HepG2 (cell line): ENCODE measurements at regions not wholly inside any gene's neighbourhood (a gene's known extent, or its start where the extent isn't known, plus 50 kb on each side); places are given as distances from the start of the nearest gene placed in this dataset.

Experiments used
- ATAC-seq: fragments of 200-7000 bp; cut with Tn5 transposase; 3 replicates; pipeline ENCODE4 v1.9.1; 2020; ENCODE audit warnings: mild to moderate bottlenecking, moderate library complexity
- BruUV-seq: library from RNA; stranded (reverse); fragments of 400-500 nt; replicated peaks from 2 replicates; lab custom pipeline; 2021; lab: Mats Ljungman, UMichigan
- CTCF ChIA-PET: fragments of 300-600 bp; formaldehyde crosslinking; extraction: SDS; loops from one replicate; lab custom pipeline; 2021; ENCODE audit warnings: low total read pairs, inconsistent platforms, low intra/inter-chr PET ratio; lab: Yijun Ruan, JAX
- POLR2A ChIA-PET: fragments of 350-600 bp; sonication (Branson Sonifier 250); formaldehyde crosslinking; loops from one replicate; lab custom pipeline; 2020; ENCODE audit warnings: antibody characterized with exemption, inconsistent platforms; lab: Yijun Ruan, JAX
- DNase-seq: peaks from one replicate; pipeline ENCODE4 v3.0.0-alpha.2; 2015; ENCODE audit warnings: low spot score
- FAIRE-seq: peaks from 3 replicates; lab custom pipeline; 2011; peaks lifted over from hg19 to GRCh38; lab: Jason Lieb, UNC
- H2AFZ ChIP-seq: one replicate; pipeline ENCODE4 v1.6.1; 2011; ENCODE audit warnings: low read length, inconsistent platforms
- H3K27ac ChIP-seq: fragments of 300-600 bp; 3 replicates; pipeline ENCODE4 v1.8.0; 2011; ENCODE audit warnings: mixed run types, mild to moderate bottlenecking, mixed read lengths, low read length, inconsistent platforms; ENCODE audit not compliant: insufficient read depth; ENCODE audit errors: extremely low read length
- H3K27me3 ChIP-seq, 2 experiments: fragments of 200-600 bp in 1 of 2; 2 replicates in 1 of 2; 3 replicates in 1 of 2; pipeline versions ENCODE4 v1.6.0 to v1.8.0; 2011; ENCODE audit warnings: low read length in 2 of 2, mild to moderate bottlenecking in 2 of 2, moderate library complexity in 2 of 2, inconsistent platforms in 1 of 2; ENCODE audit not compliant: insufficient read depth in 2 of 2, control insufficient read depth in 1 of 2
- H3K36me3 ChIP-seq, 2 experiments: fragments of 200-600 bp in 1 of 2; replicated peaks in 1 of 2; 2 replicates in 1 of 2; 3 replicates in 1 of 2; pipeline versions ENCODE4 v1.5.1 to v1.8.0; 2011; ENCODE audit warnings: low read length in 2 of 2, inconsistent platforms in 1 of 2; ENCODE audit not compliant: insufficient read depth in 2 of 2, control insufficient read depth in 1 of 2
- H3K4me1 ChIP-seq: 2 replicates; pipeline ENCODE4 v1.5.1; 2012; ENCODE audit warnings: low read length, inconsistent platforms; ENCODE audit not compliant: insufficient read depth
- H3K4me2 ChIP-seq: 2 replicates; pipeline ENCODE4 v1.6.0; 2011; ENCODE audit warnings: low read depth, low read length, inconsistent platforms
- H3K4me3 ChIP-seq, 3 experiments: fragments of 200-600 bp in 1 of 3; sonication (generic), shearing (Covaris generic) in 1 of 3; replicated peaks in 1 of 3; 2 replicates each; pipeline ENCODE4 v1.5.1; 2011 to 2016; ENCODE audit warnings: low read length in 3 of 3, inconsistent platforms in 2 of 3, low read depth in 2 of 3, mild to moderate bottlenecking in 2 of 3, control low read depth in 1 of 3, mixed read lengths in 1 of 3; ENCODE audit not compliant: insufficient read depth in 1 of 3
- H3K79me2 ChIP-seq: one replicate; pipeline ENCODE4 v1.6.1; 2011; ENCODE audit warnings: low read length, inconsistent platforms; ENCODE audit not compliant: insufficient read depth
- H3K9ac ChIP-seq: 2 replicates; pipeline ENCODE4 v1.6.0; 2011; ENCODE audit warnings: mild to moderate bottlenecking, low read depth, low read length, inconsistent platforms; ENCODE audit not compliant: insufficient read depth
- H3K9me3 ChIP-seq: 2 replicates; pipeline ENCODE4 v1.5.1; 2012; ENCODE audit warnings: mild to moderate bottlenecking, low read length
- H4K20me1 ChIP-seq: 2 replicates; pipeline ENCODE4 v1.6.0; 2011; ENCODE audit warnings: inconsistent platforms, mild to moderate bottlenecking, low read length, moderate library complexity; ENCODE audit not compliant: insufficient read depth
- ESRRA ChIP-seq: sonication (generic); formaldehyde crosslinking; IDR thresholded peaks from 2 replicates; pipeline ENCODE4 v1.5.1; 2020; ENCODE audit warnings: mild to moderate bottlenecking, low read depth, missing genetic modification reagents
- GATA4 ChIP-seq: sonication (generic); IDR thresholded peaks from 2 replicates; pipeline ENCODE4 v1.6.1; 2016; ENCODE audit warnings: antibody characterized with exemption, low read depth, borderline replicate concordance
- SYNCRIP ChIP-seq: fragments of 200-400 bp; formaldehyde crosslinking; IDR thresholded peaks from 2 replicates; pipeline ENCODE4 v1.6.1; 2018; ENCODE audit warnings: mild to moderate bottlenecking, low read depth, low read length; ENCODE audit not compliant: insufficient read depth
- ZBTB1 ChIP-seq: sonication (generic); formaldehyde crosslinking; IDR thresholded peaks from 2 replicates; pipeline ENCODE4 v1.4.0; 2020; ENCODE audit warnings: missing genetic modification reagents, borderline replicate concordance
- ZBTB44 ChIP-seq: sonication (generic); formaldehyde crosslinking; IDR thresholded peaks from 2 replicates; pipeline ENCODE4 v1.4.0; 2020; ENCODE audit warnings: missing genetic modification reagents
- ZNF556 ChIP-seq: sonication (generic); formaldehyde crosslinking; IDR thresholded peaks from 2 replicates; pipeline ENCODE4 v1.4.0; 2020; ENCODE audit warnings: mild to moderate bottlenecking, missing genetic modification reagents, borderline replicate concordance
- WGBS: methylation state at CpG from one replicate; pipeline ENCODE4 v1.1.6; 2017; ENCODE audit warnings: low lambda C conversion rate; 5-methylcytosine and 5-hydroxymethylcytosine counted together
- in situ Hi-C: cut with HindIII; loops from 2 replicates; pipeline ENCODE4 v1.10.0; 2017; ENCODE audit warnings: low pct_unique_long_range_greater_than_20kb; ENCODE audit not compliant: extremely low pct_ligation_motif_present
- intact Hi-C: fragments of 100-400 bp; cut with micrococcal nuclease; formaldehyde crosslinking; loops from one replicate; pipeline ENCODE4 v1.10.0; 2022; ENCODE audit not compliant: unreplicated experiment
- TF ChIP-seq, protein P1 (sequence below): sonication (generic); formaldehyde crosslinking; IDR thresholded peaks from 2 replicates; pipeline ENCODE4 v1.4.0; 2020; ENCODE audit warnings: missing genetic modification reagents, borderline replicate concordance
- TF ChIP-seq, protein P2 (sequence below): sonication (generic); formaldehyde crosslinking; IDR thresholded peaks from 2 replicates; pipeline ENCODE4 v1.5.0; 2020; ENCODE audit warnings: missing genetic modification reagents
- TF ChIP-seq, protein P3 (sequence below): sonication (generic); formaldehyde crosslinking; IDR thresholded peaks from 2 replicates; pipeline ENCODE4 v1.4.0; 2020; ENCODE audit warnings: missing genetic modification reagents, borderline replicate concordance

GRCh38 chr5:103927739-103928138 lies 365.1 kb upstream of the NUDT12 start:
- no peak for DNase-seq
- FAIRE-seq = no peak

More at GRCh38 chr5:103927739-103928138, 365.1 kb upstream of the NUDT12 start:
- POLR2A ChIA-PET = no interaction called here
- Histone ChIP-seq H2AFZ (no peak overlapping the region), H3K36me3 (no peaks in the 10 kb centered on the region), H4K20me1 (no peaks in the 10 kb centered on the region), H3K9me3 (no peaks in the 10 kb centered on the region), H3K4me2 (no peak overlapping the region), H3K4me3 (no peak overlapping the region), H3K27me3 (no peaks in the 10 kb centered on the region), H3K9ac (no peak overlapping the region), H3K4me1 (no peaks in the 10 kb centered on the region), H3K27ac (no peak overlapping the region), H3K79me2 (no peaks in the 10 kb centered on the region)
- TF ChIP-seq ZBTB1 = no peak
- TF ChIP-seq ZNF556 = no peak
- TF ChIP-seq ZBTB44 = no peak
- TF ChIP-seq, protein P1, sequence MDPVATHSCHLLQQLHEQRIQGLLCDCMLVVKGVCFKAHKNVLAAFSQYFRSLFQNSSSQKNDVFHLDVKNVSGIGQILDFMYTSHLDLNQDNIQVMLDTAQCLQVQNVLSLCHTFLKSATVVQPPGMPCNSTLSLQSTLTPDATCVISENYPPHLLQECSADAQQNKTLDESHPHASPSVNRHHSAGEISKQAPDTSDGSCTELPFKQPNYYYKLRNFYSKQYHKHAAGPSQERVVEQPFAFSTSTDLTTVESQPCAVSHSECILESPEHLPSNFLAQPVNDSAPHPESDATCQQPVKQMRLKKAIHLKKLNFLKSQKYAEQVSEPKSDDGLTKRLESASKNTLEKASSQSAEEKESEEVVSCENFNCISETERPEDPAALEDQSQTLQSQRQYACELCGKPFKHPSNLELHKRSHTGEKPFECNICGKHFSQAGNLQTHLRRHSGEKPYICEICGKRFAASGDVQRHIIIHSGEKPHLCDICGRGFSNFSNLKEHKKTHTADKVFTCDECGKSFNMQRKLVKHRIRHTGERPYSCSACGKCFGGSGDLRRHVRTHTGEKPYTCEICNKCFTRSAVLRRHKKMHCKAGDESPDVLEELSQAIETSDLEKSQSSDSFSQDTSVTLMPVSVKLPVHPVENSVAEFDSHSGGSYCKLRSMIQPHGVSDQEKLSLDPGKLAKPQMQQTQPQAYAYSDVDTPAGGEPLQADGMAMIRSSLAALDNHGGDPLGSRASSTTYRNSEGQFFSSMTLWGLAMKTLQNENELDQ (CRISPR knock-in tag) = no peak
- no peak for TF ChIP-seq SYNCRIP
- TF ChIP-seq, protein P2, sequence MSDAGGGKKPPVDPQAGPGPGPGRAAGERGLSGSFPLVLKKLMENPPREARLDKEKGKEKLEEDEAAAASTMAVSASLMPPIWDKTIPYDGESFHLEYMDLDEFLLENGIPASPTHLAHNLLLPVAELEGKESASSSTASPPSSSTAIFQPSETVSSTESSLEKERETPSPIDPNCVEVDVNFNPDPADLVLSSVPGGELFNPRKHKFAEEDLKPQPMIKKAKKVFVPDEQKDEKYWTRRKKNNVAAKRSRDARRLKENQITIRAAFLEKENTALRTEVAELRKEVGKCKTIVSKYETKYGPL (CRISPR knock-in tag) = no peak
- TF ChIP-seq, protein P3, sequence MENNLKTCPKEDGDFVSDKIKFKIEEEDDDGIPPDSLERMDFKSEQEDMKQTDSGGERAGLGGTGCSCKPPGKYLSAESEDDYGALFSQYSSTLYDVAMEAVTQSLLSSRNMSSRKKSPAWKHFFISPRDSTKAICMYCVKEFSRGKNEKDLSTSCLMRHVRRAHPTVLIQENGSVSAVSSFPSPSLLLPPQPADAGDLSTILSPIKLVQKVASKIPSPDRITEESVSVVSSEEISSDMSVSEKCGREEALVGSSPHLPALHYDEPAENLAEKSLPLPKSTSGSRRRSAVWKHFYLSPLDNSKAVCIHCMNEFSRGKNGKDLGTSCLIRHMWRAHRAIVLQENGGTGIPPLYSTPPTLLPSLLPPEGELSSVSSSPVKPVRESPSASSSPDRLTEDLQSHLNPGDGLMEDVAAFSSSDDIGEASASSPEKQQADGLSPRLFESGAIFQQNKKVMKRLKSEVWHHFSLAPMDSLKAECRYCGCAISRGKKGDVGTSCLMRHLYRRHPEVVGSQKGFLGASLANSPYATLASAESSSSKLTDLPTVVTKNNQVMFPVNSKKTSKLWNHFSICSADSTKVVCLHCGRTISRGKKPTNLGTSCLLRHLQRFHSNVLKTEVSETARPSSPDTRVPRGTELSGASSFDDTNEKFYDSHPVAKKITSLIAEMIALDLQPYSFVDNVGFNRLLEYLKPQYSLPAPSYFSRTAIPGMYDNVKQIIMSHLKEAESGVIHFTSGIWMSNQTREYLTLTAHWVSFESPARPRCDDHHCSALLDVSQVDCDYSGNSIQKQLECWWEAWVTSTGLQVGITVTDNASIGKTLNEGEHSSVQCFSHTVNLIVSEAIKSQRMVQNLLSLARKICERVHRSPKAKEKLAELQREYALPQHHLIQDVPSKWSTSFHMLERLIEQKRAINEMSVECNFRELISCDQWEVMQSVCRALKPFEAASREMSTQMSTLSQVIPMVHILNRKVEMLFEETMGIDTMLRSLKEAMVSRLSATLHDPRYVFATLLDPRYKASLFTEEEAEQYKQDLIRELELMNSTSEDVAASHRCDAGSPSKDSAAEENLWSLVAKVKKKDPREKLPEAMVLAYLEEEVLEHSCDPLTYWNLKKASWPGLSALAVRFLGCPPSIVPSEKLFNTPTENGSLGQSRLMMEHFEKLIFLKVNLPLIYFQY (CRISPR knock-in tag) = no peak
- TF ChIP-seq ESRRA (CRISPR knock-in tag) = no peak
- no peak for TF ChIP-seq GATA4
- in situ Hi-C loops = no loop called here
- intact Hi-C loops = no loop called here
- WGBS = 0% methylated on average over 1 of the region's 1 CpG
- BruUV-seq = no TSS peak
- CTCF ChIA-PET = no interaction called here
- ATAC-seq = no peak
